ENCODE measurements at regions not wholly inside any gene's neighbourhood (a gene's known extent, or its start where the extent isn't known, plus 50 kb on each side); places are given as distances from the start of the nearest gene placed in this dataset.
"Not testable (repeated sequence)": the region's sequence is repeated elsewhere in the genome, so short reads cannot be mapped to it uniquely, and the experiment has no call there.

DNA sequence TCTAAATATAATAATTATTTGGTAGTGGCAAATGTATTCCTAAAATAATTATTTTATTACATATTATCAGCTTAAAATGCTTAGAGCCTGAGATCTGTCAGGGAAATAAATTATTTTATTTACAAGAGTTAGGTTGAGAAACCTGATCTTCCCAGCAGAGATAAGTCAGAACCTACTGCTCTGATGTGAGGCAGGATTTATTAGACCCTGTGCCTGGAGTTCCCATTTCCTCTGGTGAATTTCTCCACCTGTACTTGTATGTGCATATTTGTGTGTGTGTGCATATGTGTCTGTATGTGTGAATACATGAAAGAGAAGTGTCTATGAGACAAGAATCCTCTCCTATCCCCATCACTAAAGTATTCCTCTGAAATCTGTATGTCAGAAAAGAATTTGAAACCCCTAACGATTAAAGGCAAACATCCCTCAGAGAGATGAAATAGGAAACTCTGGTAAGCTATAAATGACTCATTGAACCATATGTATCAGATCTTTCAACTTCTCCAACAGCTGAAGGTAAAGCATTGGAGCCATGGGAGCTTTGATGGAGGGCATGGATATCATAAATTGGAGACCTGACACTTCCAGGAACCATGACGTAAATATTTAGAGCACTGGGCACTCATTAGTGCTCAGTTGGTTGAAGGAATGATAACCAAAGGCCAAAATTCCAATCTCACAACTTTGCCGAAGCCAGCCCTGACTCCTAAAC lies 190.9 kb downstream of the XPNPEP1 start:
- DNase-seq, result no peak
- Histone ChIP-seq H3K4me3 (ENCODE audit: low read length in 2 of 2) (no peak overlapping the region), H3K4me1 (ENCODE audit: insufficient read depth, low read length) (no peaks in the 10 kb centered on the region), H3K27ac (ENCODE audit: low read depth, low read length) (no peak overlapping the region), H3K9me3 (ENCODE audit: control insufficient read depth in 1 of 2, low read length in 2 of 2) (no peaks in the 10 kb centered on the region), H3K27me3 (ENCODE audit: insufficient read depth, low read length) (no peaks in the 10 kb centered on the region), H3K36me3 (ENCODE audit: insufficient read depth, low read length) (no peaks in the 10 kb centered on the region)
- Mint-ChIP-seq H3K4me3 (no peak overlapping the region), H3K9me3 (peaks cover 0 to 4% (median 0%) of the 10 kb centered on the region in 8 donors), H3K27ac (no peak overlapping the region), H3K36me3 (no peaks in the 10 kb centered on the region), H3K27me3 (peaks cover 2 to 10% of the 10 kb centered on the region in 2 donors), H3K4me1 (no peaks in the 10 kb centered on the region)
- intact Hi-C loops (cut with micrococcal nuclease), result no loop called here
- ChIA-PET CTCF (ENCODE audit: partially characterized antibody) (no interaction called here), POLR2A (ENCODE audit: partially characterized antibody) (no interaction called here)

DNA sequence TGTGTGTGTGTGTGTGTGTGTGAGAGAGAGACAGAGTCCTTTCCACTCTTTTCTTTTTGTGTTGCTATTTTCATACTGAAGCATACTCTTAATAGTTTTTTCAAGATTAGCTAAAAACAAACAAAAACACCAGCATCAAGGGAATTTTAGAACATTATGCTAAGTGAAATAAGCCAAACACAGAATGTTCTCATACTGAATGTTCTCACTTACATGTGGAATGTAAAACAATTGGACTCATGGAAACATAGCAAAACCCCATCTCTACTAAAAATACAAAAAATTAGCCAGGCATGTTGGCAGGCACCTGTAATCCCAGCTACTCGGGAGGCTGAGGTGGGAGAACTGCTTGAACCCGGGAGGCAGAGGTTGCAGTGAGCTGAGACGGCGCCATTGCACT lies 193.4 kb downstream of the XPNPEP1 start:
- POLR2A ChIA-PET (ENCODE audit: partially characterized antibody); H3K36me3 ChIP-seq (ENCODE audit: insufficient read depth, low read length); H3K36me3 Mint-ChIP-seq; intact Hi-C loops (cut with micrococcal nuclease); H3K4me1 ChIP-seq (ENCODE audit: insufficient read depth, low read length); H3K9me3 ChIP-seq (ENCODE audit: control insufficient read depth in 1 of 2, low read length in 2 of 2); DNase-seq; H3K9me3 Mint-ChIP-seq; H3K4me3 ChIP-seq (ENCODE audit: low read length in 2 of 2); H3K27ac ChIP-seq (ENCODE audit: low read depth, low read length); H3K4me3 Mint-ChIP-seq; H3K4me1 Mint-ChIP-seq; H3K27me3 ChIP-seq (ENCODE audit: insufficient read depth, low read length); CTCF ChIA-PET (ENCODE audit: partially characterized antibody); H3K27ac Mint-ChIP-seq: not testable (repeated sequence)
- H3K27me3 Mint-ChIP-seq, result peaks cover 0 to 12% of the 10 kb centered on the region in 2 donors

- no peaks in the 10 kb centered on the region for H3K27me3 ChIP-seq (ENCODE audit: insufficient read depth, low read length)
- CTCF ChIA-PET (ENCODE audit: partially characterized antibody), result no interaction called here
- peaks cover 0 to 12% of the 10 kb centered on the region in 2 donors for H3K27me3 Mint-ChIP-seq
- no peaks in the 10 kb centered on the region for H3K9me3 ChIP-seq (ENCODE audit: control insufficient read depth in 1 of 2, low read length in 2 of 2)
- peaks cover 0 to 4% (median 1%) of the 10 kb centered on the region in 8 donors for H3K9me3 Mint-ChIP-seq
- intact Hi-C loops (cut with micrococcal nuclease), result no loop called here
- H3K36me3 ChIP-seq (ENCODE audit: insufficient read depth, low read length), result no peaks in the 10 kb centered on the region
- H3K4me3 ChIP-seq (ENCODE audit: low read length in 2 of 2), result no peak overlapping the region
- no peaks in the 10 kb centered on the region for H3K36me3 Mint-ChIP-seq
- no peaks in the 10 kb centered on the region for H3K4me1 ChIP-seq (ENCODE audit: insufficient read depth, low read length)
- H3K27ac Mint-ChIP-seq, result no peak overlapping the region
- H3K27ac ChIP-seq (ENCODE audit: low read depth, low read length), result no peak overlapping the region
- no peak for DNase-seq
- POLR2A ChIA-PET (ENCODE audit: partially characterized antibody), result no interaction called here
- H3K4me1 Mint-ChIP-seq, result no peaks in the 10 kb centered on the region
- H3K4me3 Mint-ChIP-seq, result no peak overlapping the region
Observed at GRCh38 chr10:109727436-109727835, 195.9 kb downstream of the XPNPEP1 start.

- Mint-ChIP-seq H3K4me1 (no peaks in the 10 kb centered on the region), H3K36me3 (no peaks in the 10 kb centered on the region), H3K4me3 (no peak overlapping the region), H3K27me3 (peaks cover 0 to 10% of the 10 kb centered on the region in 2 donors), H3K27ac (no peak overlapping the region), H3K9me3 (peaks cover 0 to 4% (median under 1%) of the 10 kb centered on the region in 8 donors)
- Histone ChIP-seq H3K9me3 (ENCODE audit: control insufficient read depth in 1 of 2, low read length in 2 of 2) (no peaks in the 10 kb centered on the region), H3K4me3 (ENCODE audit: low read length in 2 of 2) (no peak overlapping the region), H3K27me3 (ENCODE audit: insufficient read depth, low read length) (no peaks in the 10 kb centered on the region), H3K4me1 (ENCODE audit: insufficient read depth, low read length) (no peaks in the 10 kb centered on the region), H3K27ac (ENCODE audit: low read depth, low read length) (no peak overlapping the region), H3K36me3 (ENCODE audit: insufficient read depth, low read length) (no peaks in the 10 kb centered on the region)
- intact Hi-C loops (cut with micrococcal nuclease), result no loop called here
- POLR2A ChIA-PET (ENCODE audit: partially characterized antibody), result no interaction called here
- no peak for DNase-seq
- CTCF ChIA-PET (ENCODE audit: partially characterized antibody), result no interaction called here
Observed at GRCh38 chr10:109726473-109726872, 196.8 kb downstream of the XPNPEP1 start.

DNA sequence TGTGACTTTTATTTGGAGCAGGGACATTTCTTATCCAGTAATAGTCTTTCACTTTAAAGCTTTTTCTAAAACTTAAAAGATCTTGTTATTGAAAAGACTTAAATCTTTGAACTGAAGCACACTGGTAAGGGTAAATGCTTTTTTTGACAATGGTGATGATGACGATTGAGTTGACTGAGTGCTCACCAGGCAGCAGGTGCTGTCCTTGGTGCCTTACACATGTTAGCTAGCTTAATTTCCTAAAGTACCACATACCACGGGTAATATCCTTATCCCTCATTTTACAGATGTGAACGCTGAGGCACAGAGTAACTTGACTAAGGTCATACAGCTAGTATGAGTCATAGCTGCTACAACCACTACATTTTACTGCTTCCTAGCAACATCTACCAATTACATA lies 200.0 kb downstream of the XPNPEP1 start:
- Histone ChIP-seq H3K27me3 (ENCODE audit: insufficient read depth, low read length) (no peaks in the 10 kb centered on the region), H3K27ac (ENCODE audit: low read depth, low read length) (no peak overlapping the region), H3K4me3 (ENCODE audit: low read length in 2 of 2) (no peak overlapping the region), H3K9me3 (ENCODE audit: control insufficient read depth in 1 of 2, low read length in 2 of 2) (no peaks in the 10 kb centered on the region), H3K36me3 (ENCODE audit: insufficient read depth, low read length) (no peaks in the 10 kb centered on the region), H3K4me1 (ENCODE audit: insufficient read depth, low read length) (no peaks in the 10 kb centered on the region)
- Mint-ChIP-seq H3K4me1 (no peaks in the 10 kb centered on the region), H3K36me3 (no peaks in the 10 kb centered on the region), H3K9me3 (peaks cover 0 to 7% (median 0%) of the 10 kb centered on the region in 8 donors), H3K27ac (no peak overlapping the region), H3K4me3 (no peak overlapping the region), H3K27me3 (peaks cover under 1 to 8% of the 10 kb centered on the region in 2 donors)
- CTCF ChIA-PET (ENCODE audit: partially characterized antibody), result no interaction called here
- intact Hi-C loops (cut with micrococcal nuclease), result no loop called here
- POLR2A ChIA-PET (ENCODE audit: partially characterized antibody), result no interaction called here
- DNase-seq, result no peak

DNA sequence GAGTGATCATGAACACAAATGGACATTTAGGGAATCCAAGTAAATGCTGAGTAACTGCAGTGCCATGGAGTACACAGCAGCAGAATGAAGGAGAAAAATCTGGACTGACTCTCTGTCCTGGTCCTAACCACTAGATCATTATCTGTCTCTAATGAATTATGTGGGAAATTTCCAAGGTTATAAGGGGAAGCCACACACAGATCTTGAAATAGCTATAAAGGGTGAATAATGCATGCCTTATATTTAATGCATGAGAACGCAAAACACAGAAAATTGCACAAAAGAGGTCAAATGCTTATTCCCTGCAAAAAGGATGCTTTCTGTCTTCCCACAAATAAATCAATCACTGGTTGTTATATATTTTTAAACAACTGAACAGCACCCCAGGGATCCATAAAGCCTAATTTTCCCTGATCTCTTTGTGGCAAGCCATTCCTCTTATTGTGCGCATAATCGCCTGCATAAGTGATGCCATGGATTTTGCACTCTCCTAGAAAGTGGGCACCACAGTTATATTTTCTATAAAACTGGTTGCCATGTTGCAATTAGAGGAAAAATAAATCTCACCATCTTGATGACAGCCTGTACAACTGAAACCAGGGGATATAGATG lies 201.8 kb downstream of the XPNPEP1 start:
- Histone ChIP-seq H3K36me3 (ENCODE audit: insufficient read depth, low read length) (no peaks in the 10 kb centered on the region), H3K4me1 (ENCODE audit: insufficient read depth, low read length) (no peaks in the 10 kb centered on the region), H3K9me3 (ENCODE audit: control insufficient read depth in 1 of 2, low read length in 2 of 2) (no peaks in the 10 kb centered on the region), H3K4me3 (ENCODE audit: low read length in 2 of 2) (no peak overlapping the region), H3K27ac (ENCODE audit: low read depth, low read length) (no peak overlapping the region), H3K27me3 (ENCODE audit: insufficient read depth, low read length) (no peaks in the 10 kb centered on the region)
- ChIA-PET POLR2A (ENCODE audit: partially characterized antibody) (no interaction called here), CTCF (ENCODE audit: partially characterized antibody) (no interaction called here)
- H3K4me1 Mint-ChIP-seq, result no peaks in the 10 kb centered on the region
- peaks cover 3 to 12% of the 10 kb centered on the region in 2 donors for H3K27me3 Mint-ChIP-seq
- no peak overlapping the region for H3K27ac Mint-ChIP-seq
- H3K9me3 Mint-ChIP-seq, result peaks cover 0 to 7% (median 0%) of the 10 kb centered on the region in 8 donors
- H3K36me3 Mint-ChIP-seq, result no peaks in the 10 kb centered on the region
- H3K4me3 Mint-ChIP-seq, result no peak overlapping the region
- intact Hi-C loops (cut with micrococcal nuclease), result no loop called here
- no peak for DNase-seq

DNA sequence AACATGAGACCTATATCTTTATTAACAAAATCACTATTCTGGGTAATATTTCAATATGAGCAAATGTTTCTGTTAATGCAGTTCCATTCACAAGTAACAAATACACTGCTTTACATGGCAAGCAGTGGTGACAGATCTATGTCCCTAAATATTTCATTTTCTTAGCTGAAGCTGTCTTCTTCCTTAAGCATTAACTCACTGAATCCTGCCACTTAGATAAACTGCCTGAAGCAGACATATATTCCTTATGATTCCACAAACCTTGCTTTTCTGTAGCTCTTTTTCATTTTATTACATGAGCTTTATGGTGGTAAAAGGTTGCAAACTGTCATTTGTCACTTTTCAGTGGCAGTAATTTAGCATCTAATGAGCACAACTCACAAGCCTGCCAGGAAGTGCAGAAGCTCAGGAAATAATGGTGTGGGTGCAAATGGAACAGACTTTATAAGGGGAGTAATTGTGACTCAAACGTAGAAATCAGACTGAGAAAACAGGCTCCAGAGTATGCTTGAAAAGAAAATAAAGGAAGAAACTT lies 217.2 kb downstream of the XPNPEP1 start:
- no peak overlapping the region for H3K27ac ChIP-seq (ENCODE audit: low read depth, low read length)
- no peaks in the 10 kb centered on the region for H3K9me3 ChIP-seq (ENCODE audit: control insufficient read depth in 1 of 2, low read length in 2 of 2)
- no peaks in the 10 kb centered on the region for H3K4me1 ChIP-seq (ENCODE audit: insufficient read depth, low read length)
- H3K36me3 ChIP-seq (ENCODE audit: insufficient read depth, low read length), result no peaks in the 10 kb centered on the region
- DNase-seq, result no peak
- intact Hi-C loops (cut with micrococcal nuclease), result no loop called here
- Mint-ChIP-seq H3K9me3 (peaks cover 0 to 19% (median 7%) of the 10 kb centered on the region in 8 donors), H3K36me3 (no peaks in the 10 kb centered on the region), H3K27ac (no peak overlapping the region), H3K4me1 (no peaks in the 10 kb centered on the region), H3K27me3 (peaks cover 0 to 6% of the 10 kb centered on the region in 2 donors), H3K4me3 (no peak overlapping the region)
- ChIA-PET CTCF (ENCODE audit: partially characterized antibody) (no interaction called here), POLR2A (ENCODE audit: partially characterized antibody) (no interaction called here)
- H3K27me3 ChIP-seq (ENCODE audit: insufficient read depth, low read length), result no peaks in the 10 kb centered on the region
- no peak overlapping the region for H3K4me3 ChIP-seq (ENCODE audit: low read length in 2 of 2)
